ENCODE measurements at regions not wholly inside any gene's neighbourhood (a gene's known extent, or its start where the extent isn't known, plus 50 kb on each side); places are given as distances from the start of the nearest gene placed in this dataset.

- Histone ChIP-seq H3K27me3 (no peaks in the 10 kb centered on the region), H3K4me1 (no peaks in the 10 kb centered on the region), H3K27ac (no peak overlapping the region), H3K4me3 (no peak overlapping the region), H3K9me3 (no peaks in the 10 kb centered on the region), H3K36me3 (no peaks in the 10 kb centered on the region)
- no peak for TF ChIP-seq POLR2A (IDR thresholded peaks at IDR 0.05)
- TF ChIP-seq, protein P1, sequence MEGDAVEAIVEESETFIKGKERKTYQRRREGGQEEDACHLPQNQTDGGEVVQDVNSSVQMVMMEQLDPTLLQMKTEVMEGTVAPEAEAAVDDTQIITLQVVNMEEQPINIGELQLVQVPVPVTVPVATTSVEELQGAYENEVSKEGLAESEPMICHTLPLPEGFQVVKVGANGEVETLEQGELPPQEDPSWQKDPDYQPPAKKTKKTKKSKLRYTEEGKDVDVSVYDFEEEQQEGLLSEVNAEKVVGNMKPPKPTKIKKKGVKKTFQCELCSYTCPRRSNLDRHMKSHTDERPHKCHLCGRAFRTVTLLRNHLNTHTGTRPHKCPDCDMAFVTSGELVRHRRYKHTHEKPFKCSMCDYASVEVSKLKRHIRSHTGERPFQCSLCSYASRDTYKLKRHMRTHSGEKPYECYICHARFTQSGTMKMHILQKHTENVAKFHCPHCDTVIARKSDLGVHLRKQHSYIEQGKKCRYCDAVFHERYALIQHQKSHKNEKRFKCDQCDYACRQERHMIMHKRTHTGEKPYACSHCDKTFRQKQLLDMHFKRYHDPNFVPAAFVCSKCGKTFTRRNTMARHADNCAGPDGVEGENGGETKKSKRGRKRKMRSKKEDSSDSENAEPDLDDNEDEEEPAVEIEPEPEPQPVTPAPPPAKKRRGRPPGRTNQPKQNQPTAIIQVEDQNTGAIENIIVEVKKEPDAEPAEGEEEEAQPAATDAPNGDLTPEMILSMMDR (IDR thresholded peaks at IDR 0.05): no peak
- no peak for DNase-seq
Measured at GRCh38 chr2:18133310-18133709, 254.8 kb downstream of the KCNS3 start.

- H3K27me3 ChIP-seq: no peaks in the 10 kb centered on the region
- no peak for DNase-seq
- TF ChIP-seq, protein P1 (IDR thresholded peaks at IDR 0.05): no peak
- TF ChIP-seq POLR2A (IDR thresholded peaks at IDR 0.05): no peak
Measured at GRCh38 chr2:18132697-18133096, 254.2 kb downstream of the KCNS3 start.

DNA sequence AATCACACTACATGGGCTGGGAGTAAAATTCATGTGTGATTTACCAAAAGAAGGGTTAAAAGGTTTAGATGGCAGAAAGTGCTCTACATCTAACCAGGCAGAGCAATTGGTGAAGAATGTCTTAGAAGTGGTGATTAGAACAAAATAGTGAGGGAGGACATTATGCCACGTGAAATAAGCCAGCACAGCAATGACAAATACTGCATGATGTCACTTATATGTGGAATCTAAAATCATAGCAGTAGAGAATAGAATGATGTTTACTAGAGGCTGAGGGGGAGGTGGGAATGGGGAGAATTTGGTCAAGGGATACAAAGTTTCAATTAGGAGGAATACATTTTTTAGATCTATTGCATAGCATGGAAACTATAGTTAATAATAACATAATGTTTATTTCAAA lies 253.3 kb downstream of the KCNS3 start:
- H3K4me1 ChIP-seq: no peaks in the 10 kb centered on the region
- no peaks in the 10 kb centered on the region for H3K9me3 ChIP-seq
- no peak overlapping the region for H3K4me3 ChIP-seq
- H3K27me3 ChIP-seq: no peaks in the 10 kb centered on the region
- H3K36me3 ChIP-seq: no peaks in the 10 kb centered on the region
- TF ChIP-seq, protein P1 (IDR thresholded peaks at IDR 0.05): no peak
- TF ChIP-seq POLR2A (IDR thresholded peaks at IDR 0.05): no peak
- no peak for DNase-seq
- H3K27ac ChIP-seq: no peak overlapping the region

More at GRCh38 chr2:18132697-18133096, 254.2 kb downstream of the KCNS3 start:
- no peak overlapping the region for H3K27ac ChIP-seq
- no peaks in the 10 kb centered on the region for H3K4me1 ChIP-seq
- no peaks in the 10 kb centered on the region for H3K9me3 ChIP-seq
- no peak overlapping the region for H3K4me3 ChIP-seq
- H3K36me3 ChIP-seq: no peaks in the 10 kb centered on the region

DNA sequence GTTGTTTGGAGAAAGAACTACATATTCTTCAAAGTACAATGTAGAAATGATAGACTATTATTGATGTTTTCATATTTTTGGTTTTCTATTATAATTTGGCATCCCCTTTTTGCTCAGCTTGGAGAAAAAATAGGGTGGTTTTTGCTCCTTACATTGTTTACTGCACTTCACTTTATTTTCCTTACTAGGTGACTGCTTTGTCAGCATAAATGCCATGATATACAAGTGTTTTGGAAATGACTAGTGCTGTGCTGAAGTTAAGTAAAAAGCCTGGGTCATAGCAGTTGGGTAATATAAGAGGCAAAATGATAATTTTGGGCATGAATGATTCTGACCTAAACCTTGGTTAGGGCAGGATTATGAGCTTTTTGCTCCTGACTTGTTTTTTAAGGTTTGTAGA lies 250.9 kb downstream of the KCNS3 start:
- no peaks in the 10 kb centered on the region for H3K9me3 ChIP-seq
- DNase-seq: no peak
- H3K27me3 ChIP-seq: no peaks in the 10 kb centered on the region
- no peaks in the 10 kb centered on the region for H3K4me1 ChIP-seq
- no peaks in the 10 kb centered on the region for H3K36me3 ChIP-seq
- no peak overlapping the region for H3K27ac ChIP-seq
- no peak overlapping the region for H3K4me3 ChIP-seq
- no peak for TF ChIP-seq POLR2A (IDR thresholded peaks at IDR 0.05)
- TF ChIP-seq, protein P1 (IDR thresholded peaks at IDR 0.05): no peak

DNA sequence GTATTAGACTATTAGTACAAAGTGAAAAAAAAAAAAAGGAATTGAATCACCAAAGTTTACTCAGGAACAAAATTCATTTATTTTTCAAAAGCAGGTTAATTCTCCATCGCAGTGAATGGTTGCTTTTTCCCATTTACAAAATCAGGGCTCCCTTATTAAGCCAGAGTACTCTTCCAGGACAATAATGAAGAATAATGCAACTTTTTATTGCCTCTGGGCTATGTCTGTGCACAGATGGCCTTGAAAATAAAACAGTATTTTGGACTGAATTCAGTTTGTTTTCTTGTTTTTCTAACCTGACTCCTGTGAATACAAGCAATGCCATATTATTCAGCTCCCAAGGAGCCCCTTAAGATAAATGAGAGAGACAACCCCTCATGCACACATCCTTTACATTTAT lies 246.8 kb downstream of the KCNS3 start:
- Histone ChIP-seq H3K4me1 (no peaks in the 10 kb centered on the region), H3K36me3 (no peaks in the 10 kb centered on the region), H3K4me3 (no peak overlapping the region), H3K27ac (no peak overlapping the region), H3K9me3 (no peaks in the 10 kb centered on the region), H3K27me3 (no peaks in the 10 kb centered on the region)
- DNase-seq: no peak
- TF ChIP-seq POLR2A (IDR thresholded peaks at IDR 0.05): no peak
- TF ChIP-seq, protein P1 (IDR thresholded peaks at IDR 0.05): no peak
